GM12878 (cell line): ENCODE measurements at regions not wholly inside any gene's neighbourhood (a gene's known extent, or its start where the extent isn't known, plus 50 kb on each side); places are given as distances from the start of the nearest gene placed in this dataset.

Source experiments
- ATAC-seq: fragments of 200-7000 bp; cut with Tn5 transposase; 3 replicates; pipeline ENCODE4 v1.9.1; 2020; ENCODE audit warnings: mild to moderate bottlenecking, moderate library complexity
- BruUV-seq: library from RNA; stranded (reverse); fragments of 400-500 nt; replicated peaks from 2 replicates; lab custom pipeline; 2021; lab: Mats Ljungman, UMichigan
- CTCF ChIA-PET: fragments of 300-600 bp; sonication (Branson Sonifier 250); formaldehyde crosslinking; extraction: SDS; loops from one replicate; lab custom pipeline; 2021; ENCODE audit warnings: inconsistent platforms; lab: Yijun Ruan, JAX
- POLR2A ChIA-PET: fragments of 350-600 bp; formaldehyde crosslinking; extraction: SDS; loops from one replicate; lab custom pipeline; 2021; ENCODE audit warnings: inconsistent platforms; lab: Charles Lee
- RAD21 ChIA-PET: fragments of 300-600 bp; sonication (Branson Sonifier 250); formaldehyde crosslinking; loops from one replicate; lab custom pipeline; 2023; ENCODE audit warnings: antibody characterized with exemption; ENCODE audit not compliant: unreplicated experiment; lab: Charles Lee
- SMC1A ChIA-PET: fragments of 300-600 bp; sonication (Branson Sonifier 250); formaldehyde crosslinking; loops from one replicate; lab custom pipeline; 2023; ENCODE audit not compliant: unreplicated experiment, uncharacterized antibody; lab: Charles Lee
- DNase-seq: peaks from one replicate; pipeline ENCODE4 v3.0.0-alpha.2; 2011; ENCODE audit warnings: low read depth, low spot score
- FAIRE-seq: peaks from 3 replicates; lab custom pipeline; 2011; peaks lifted over from hg19 to GRCh38; lab: Jason Lieb, UNC
- H2AFZ ChIP-seq: 2 replicates; pipeline ENCODE4 v1.6.0; 2011; ENCODE audit warnings: low read depth, low read length, control low read depth; ENCODE audit not compliant: control insufficient read depth
- H3K27ac ChIP-seq: 2 replicates; pipeline ENCODE4 v1.5.1; 2011; ENCODE audit warnings: control low read depth; ENCODE audit not compliant: control insufficient read depth, insufficient read depth
- H3K27me3 ChIP-seq, 2 experiments: replicated peaks in 1 of 2; 2 replicates each; pipeline versions ENCODE4 v1.6.0 to v1.6.1; 2011; ENCODE audit warnings: low read length in 1 of 2; ENCODE audit not compliant: control insufficient read depth in 2 of 2, insufficient read depth in 2 of 2
- H3K36me3 ChIP-seq, 2 experiments: 2 replicates each; pipeline ENCODE4 v1.5.1; 2011; ENCODE audit warnings: low read length in 1 of 2; ENCODE audit not compliant: control insufficient read depth in 2 of 2, insufficient read depth in 2 of 2
- H3K4me1 ChIP-seq: 2 replicates; pipeline ENCODE4 v1.6.1; 2011; ENCODE audit warnings: mild to moderate bottlenecking, low read length, moderate library complexity, mixed read lengths; ENCODE audit not compliant: control insufficient read depth, insufficient read depth
- H3K4me2 ChIP-seq: 2 replicates; pipeline ENCODE4 v1.6.0; 2011; ENCODE audit warnings: control low read depth; ENCODE audit not compliant: control insufficient read depth, insufficient read depth
- H3K4me3 ChIP-seq: fragments of 200-600 bp; sonication (generic); 2 replicates; pipeline ENCODE4 v1.5.1; 2016
- H3K79me2 ChIP-seq: 2 replicates; pipeline ENCODE4 v1.6.0; 2011; ENCODE audit warnings: low read length; ENCODE audit not compliant: control insufficient read depth, insufficient read depth
- H3K9ac ChIP-seq: 2 replicates; pipeline ENCODE4 v1.8.0; 2011; ENCODE audit warnings: low read length, control low read depth, mixed read lengths; ENCODE audit not compliant: control insufficient read depth, insufficient read depth
- H3K9me3 ChIP-seq: replicated peaks from 3 replicates; pipeline ENCODE4 v1.5.1; 2011; ENCODE audit warnings: mild to moderate bottlenecking, low read length; ENCODE audit not compliant: control insufficient read depth, insufficient read depth
- H4K20me1 ChIP-seq: 2 replicates; pipeline ENCODE4 v1.6.0; 2011; ENCODE audit not compliant: control insufficient read depth, insufficient read depth
- BHLHE40 ChIP-seq, 2 experiments: fragments of 450-650 bp in 1 of 2; IDR thresholded peaks; 2 replicates each; pipeline ENCODE4 v1.6.1; 2011 to 2017; ENCODE audit warnings: low read depth in 2 of 2, borderline replicate concordance in 1 of 2, improper control_type of control experiment in 1 of 2, low read length in 1 of 2, mild to moderate bottlenecking in 1 of 2
- BMI1 ChIP-seq: fragments of 450-650 bp; IDR thresholded peaks from 2 replicates; pipeline ENCODE4 v1.6.1; 2016; ENCODE audit warnings: mild to moderate bottlenecking, moderate library complexity, borderline replicate concordance
- BRCA1 ChIP-seq: IDR thresholded peaks from 2 replicates; pipeline ENCODE4 v1.6.1; 2011; ENCODE audit warnings: low read depth, low read length, improper control_type of control experiment
- HDAC6 ChIP-seq: fragments of 200-600 bp; sonication (generic); IDR thresholded peaks from one replicate; pipeline ENCODE4 v1.8.0; 2017; ENCODE audit warnings: antibody characterized with exemption; ENCODE audit not compliant: unreplicated experiment
- JUND ChIP-seq: IDR thresholded peaks from 2 replicates; pipeline ENCODE4 v1.6.1; 2012; ENCODE audit warnings: low read depth, mild to moderate bottlenecking, low read length, improper control_type of control experiment, moderate library complexity
- KDM1A ChIP-seq: fragments of 200-600 bp; sonication (generic); IDR thresholded peaks from 2 replicates; pipeline ENCODE4 v1.6.1; 2016; ENCODE audit warnings: borderline replicate concordance
- MEF2A ChIP-seq: IDR thresholded peaks from 2 replicates; pipeline ENCODE4 v1.6.1; 2011; ENCODE audit warnings: low read depth, mild to moderate bottlenecking, low read length, moderate library complexity; ENCODE audit not compliant: insufficient read depth
- MTA2 ChIP-seq: fragments of 450-650 bp; IDR thresholded peaks from 2 replicates; pipeline ENCODE4 v1.6.1; 2016; ENCODE audit warnings: low read depth, mild to moderate bottlenecking, moderate library complexity
- MYC ChIP-seq: IDR thresholded peaks from 2 replicates; pipeline ENCODE4 v1.6.1; 2011; ENCODE audit warnings: mild to moderate bottlenecking, low read length, moderate library complexity, inconsistent platforms; ENCODE audit not compliant: insufficient read depth, insufficient replicate concordance, insufficient read length, severe bottlenecking
- NR2C2 ChIP-seq: IDR thresholded peaks from 2 replicates; pipeline ENCODE4 v1.6.1; 2011; ENCODE audit warnings: borderline replicate concordance, low read depth; ENCODE audit not compliant: control insufficient read depth, insufficient read length
- NRF1 ChIP-seq: conservative IDR thresholded peaks from 2 replicates; pipeline ENCODE4 v1.6.1; 2011; ENCODE audit warnings: mild to moderate bottlenecking, low read depth, low read length, improper control_type of control experiment
- SREBF1 ChIP-seq: IDR thresholded peaks from 2 replicates; pipeline ENCODE4 v1.6.1; 2012; ENCODE audit warnings: mild to moderate bottlenecking, low read length
- ZNF217 ChIP-seq: fragments of 450-650 bp; IDR thresholded peaks from 2 replicates; pipeline ENCODE4 v1.6.1; 2017; ENCODE audit warnings: antibody characterized with exemption, mild to moderate bottlenecking
- WGBS: methylation state at CpG from one replicate; pipeline ENCODE4 v1.1.6; 2016; ENCODE audit warnings: low lambda C conversion rate; ENCODE audit not compliant: insufficient replicate concordance, insufficient coverage; ENCODE audit errors: missing lambda C conversion rate; 5-methylcytosine and 5-hydroxymethylcytosine counted together
- in situ Hi-C: fragments of 300-500 bp; cut with MboI; formaldehyde crosslinking; loops from 9 replicates; pipeline ENCODE4 v1.14.3; 2018; ENCODE audit warnings: mixed read lengths
- intact Hi-C: fragments of 100-400 bp; cut with micrococcal nuclease; formaldehyde crosslinking; loops from one replicate; pipeline ENCODE4 v1.14.2; 2022; ENCODE audit not compliant: unreplicated experiment
- TF ChIP-seq, protein P1 (sequence below): fragments of 450-650 bp; IDR thresholded peaks from 2 replicates; pipeline ENCODE4 v1.6.1; 2017; ENCODE audit warnings: mild to moderate bottlenecking, low read depth, inconsistent platforms; ENCODE audit not compliant: poor library complexity, severe bottlenecking
- TF ChIP-seq, protein P2 (sequence below): IDR thresholded peaks from 2 replicates; pipeline ENCODE4 v1.6.1; 2012; ENCODE audit warnings: low read depth, low read length, improper control_type of control experiment

DNA sequence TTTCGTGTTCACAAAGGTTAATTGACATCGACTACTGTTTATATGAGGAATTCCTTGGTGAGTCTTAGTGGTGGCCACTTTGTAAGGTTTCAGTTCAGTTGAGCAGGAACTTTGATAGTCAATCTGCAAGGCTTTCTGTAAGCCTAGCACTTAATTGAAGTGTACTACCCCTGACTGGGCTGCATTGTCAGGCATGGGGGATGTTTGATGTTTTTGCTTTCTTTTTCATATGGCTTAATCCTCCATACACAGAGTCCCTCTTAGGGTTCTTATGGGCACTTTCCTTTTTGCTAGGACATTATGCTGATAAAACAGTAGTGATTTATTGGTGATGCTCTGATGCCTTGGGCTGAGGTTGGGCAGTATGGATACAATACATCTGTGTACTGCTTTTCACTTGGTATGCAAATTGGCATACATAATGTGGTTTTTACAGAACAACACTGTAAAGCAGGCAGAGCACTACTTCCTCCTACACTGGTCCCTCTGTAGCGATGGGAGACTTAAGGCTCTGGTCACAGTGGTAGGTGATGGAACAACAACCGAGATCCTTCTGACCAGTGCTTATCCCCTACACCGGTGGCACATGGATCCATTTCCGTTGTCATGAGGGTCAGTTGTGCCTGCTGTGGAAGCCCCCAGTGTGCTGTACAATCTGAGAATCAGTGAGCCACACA lies 261.0 kb downstream of the MFSD1 start:
- ATAC-seq (peak; percentile 36), FAIRE-seq (no peak), DNase-seq (no peak)
- Histone ChIP-seq H3K27me3 (no peaks in the 10 kb centered on the region), H3K4me3 (no peak overlapping the region), H3K79me2 (no peaks in the 10 kb centered on the region), H3K27ac (no peak overlapping the region), H3K9ac (no peak overlapping the region), H3K36me3 (no peaks in the 10 kb centered on the region), H2AFZ (no peak overlapping the region), H3K4me1 (no peaks in the 10 kb centered on the region), H3K4me2 (no peak overlapping the region), H4K20me1 (no peaks in the 10 kb centered on the region), H3K9me3 (no peaks in the 10 kb centered on the region)
- in situ Hi-C loops, result no loop called here
- 53% methylated on average over 6 of the region's 6 CpGs for WGBS
- intact Hi-C loops, result loop anchor here (10.0 kb wide), 1 partner anchor 218 kb away; no protein-coding TSS in a partner anchor
- ChIA-PET POLR2A (no interaction called here), SMC1A (no interaction called here), RAD21 (no interaction called here), CTCF (no interaction called here)
- TF ChIP-seq BRCA1 (no peak), MYC (no peak), NRF1 (no peak), HDAC6 (no peak), BHLHE40 (IDR thresholded peaks at IDR 0.05; ENCODE audit: borderline replicate concordance in 1 of 2, low read depth in 2 of 2, low read length in 1 of 2) (no peak), BMI1 (no peak), SREBF1 (no peak), MEF2A (no peak), NR2C2 (no peak), MTA2 (no peak), ZNF217 (no peak), JUND (no peak), KDM1A (no peak)
- TF ChIP-seq, protein P1, sequence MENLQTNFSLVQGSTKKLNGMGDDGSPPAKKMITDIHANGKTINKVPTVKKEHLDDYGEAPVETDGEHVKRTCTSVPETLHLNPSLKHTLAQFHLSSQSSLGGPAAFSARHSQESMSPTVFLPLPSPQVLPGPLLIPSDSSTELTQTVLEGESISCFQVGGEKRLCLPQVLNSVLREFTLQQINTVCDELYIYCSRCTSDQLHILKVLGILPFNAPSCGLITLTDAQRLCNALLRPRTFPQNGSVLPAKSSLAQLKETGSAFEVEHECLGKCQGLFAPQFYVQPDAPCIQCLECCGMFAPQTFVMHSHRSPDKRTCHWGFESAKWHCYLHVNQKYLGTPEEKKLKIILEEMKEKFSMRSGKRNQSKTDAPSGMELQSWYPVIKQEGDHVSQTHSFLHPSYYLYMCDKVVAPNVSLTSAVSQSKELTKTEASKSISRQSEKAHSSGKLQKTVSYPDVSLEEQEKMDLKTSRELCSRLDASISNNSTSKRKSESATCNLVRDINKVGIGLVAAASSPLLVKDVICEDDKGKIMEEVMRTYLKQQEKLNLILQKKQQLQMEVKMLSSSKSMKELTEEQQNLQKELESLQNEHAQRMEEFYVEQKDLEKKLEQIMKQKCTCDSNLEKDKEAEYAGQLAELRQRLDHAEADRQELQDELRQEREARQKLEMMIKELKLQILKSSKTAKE, result no peak
- TF ChIP-seq, protein P2, sequence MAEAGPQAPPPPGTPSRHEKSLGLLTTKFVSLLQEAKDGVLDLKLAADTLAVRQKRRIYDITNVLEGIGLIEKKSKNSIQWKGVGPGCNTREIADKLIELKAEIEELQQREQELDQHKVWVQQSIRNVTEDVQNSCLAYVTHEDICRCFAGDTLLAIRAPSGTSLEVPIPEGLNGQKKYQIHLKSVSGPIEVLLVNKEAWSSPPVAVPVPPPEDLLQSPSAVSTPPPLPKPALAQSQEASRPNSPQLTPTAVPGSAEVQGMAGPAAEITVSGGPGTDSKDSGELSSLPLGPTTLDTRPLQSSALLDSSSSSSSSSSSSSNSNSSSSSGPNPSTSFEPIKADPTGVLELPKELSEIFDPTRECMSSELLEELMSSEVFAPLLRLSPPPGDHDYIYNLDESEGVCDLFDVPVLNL, result no peak
- BruUV-seq, result no TSS peak
